GM23248 (cell line): ENCODE measurements at regions not wholly inside any gene's neighbourhood (a gene's known extent, or its start where the extent isn't known, plus 50 kb on each side); places are given as distances from the start of the nearest gene placed in this dataset.

Experiments used
- EZH2 ChIP-seq: fragments of 200-600 bp; sonication (generic); IDR thresholded peaks from 2 replicates; pipeline ENCODE4 v1.6.1; 2018; ENCODE audit warnings: antibody characterized with exemption, mild to moderate bottlenecking; ENCODE audit not compliant: insufficient read depth, poor library complexity, severe bottlenecking
- EZH2phosphoT487 ChIP-seq: fragments of 200-600 bp; sonication (generic); IDR thresholded peaks from 2 replicates; pipeline ENCODE4 v1.6.1; 2018; ENCODE audit warnings: antibody characterized with exemption, moderate library complexity, mild to moderate bottlenecking, low read depth; ENCODE audit not compliant: insufficient read depth

DNA sequence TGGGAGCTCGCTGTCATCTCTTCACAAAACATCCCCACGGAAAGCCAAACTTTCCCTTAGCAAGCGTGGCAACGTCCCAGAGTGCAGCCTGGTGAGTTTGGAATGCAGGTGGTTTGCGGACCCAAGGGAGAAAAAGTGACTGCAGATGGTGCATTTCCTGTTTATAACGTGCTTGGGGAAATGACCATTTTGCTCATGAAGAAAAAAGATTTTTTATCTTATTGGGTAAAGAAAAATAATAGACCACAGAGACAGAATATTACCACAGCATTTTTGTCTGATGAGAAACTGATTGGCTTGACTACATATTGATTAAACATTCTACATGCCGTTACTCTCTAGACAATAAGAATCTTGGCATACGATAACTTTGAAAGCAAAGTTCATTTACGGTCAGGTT is 136.5 kb downstream of the COPS8 start:
- TF ChIP-seq EZH2phosphoT487 (no peak), EZH2 (no peak)
